Naive thymus-derived CD8-positive, alpha-beta T cell (primary cell): ENCODE measurements at regions not wholly inside any gene's neighbourhood (a gene's known extent, or its start where the extent isn't known, plus 50 kb on each side); places are given as distances from the start of the nearest gene placed in this dataset.

Experiments
- ATAC-seq, 2 donors: fragments of 150-1000 bp; cut with Tn5 transposase in 1 of 2; sonication (Bioruptor Pico), chemical (Tn5 transposase) in 1 of 2; 1 replicate in 1 of 2; 2 replicates in 1 of 2; pipeline ENCODE4 v1.10.0; 2021; ENCODE audit warnings: mild to moderate bottlenecking in 2 of 2, moderate library complexity in 2 of 2
- POLR2A ChIA-PET: fragments of 350-600 bp; sonication (Branson Sonifier 250); formaldehyde crosslinking; loops from one replicate; lab custom pipeline; 2021; ENCODE audit warnings: antibody characterized with exemption; lab: Charles Lee
- DNase-seq, 10 donors: peaks; one replicate each; pipeline versions ENCODE4 v3.0.0 to v3.0.0-alpha.2; 2020 to 2022
- H3K27ac Mint-ChIP-seq, 10 donors: one replicate each; pipeline ENCODE4 v1.8.0; 2020 to 2022; ENCODE audit warnings: mild to moderate bottlenecking in 10 of 10, mixed read lengths in 10 of 10, moderate library complexity in 4 of 10, inconsistent platforms in 1 of 10
- H3K27me3 Mint-ChIP-seq, 5 donors: one replicate each; pipeline ENCODE4 v1.8.0; 2021 to 2022; ENCODE audit warnings: mixed read lengths in 5 of 5
- H3K36me3 Mint-ChIP-seq, 3 donors: one replicate each; pipeline ENCODE4 v1.8.0; 2020 to 2022; ENCODE audit warnings: mixed read lengths in 3 of 3, mild to moderate bottlenecking in 2 of 3, inconsistent platforms in 1 of 3
- H3K4me1 Mint-ChIP-seq, 4 donors: one replicate each; pipeline ENCODE4 v1.8.0; 2021 to 2022; ENCODE audit warnings: mixed read lengths in 4 of 4
- H3K4me3 Mint-ChIP-seq, 10 donors: one replicate each; pipeline ENCODE4 v1.8.0; 2020 to 2022; ENCODE audit warnings: mild to moderate bottlenecking in 10 of 10, mixed read lengths in 10 of 10, moderate library complexity in 6 of 10, inconsistent platforms in 1 of 10
- H3K9me3 Mint-ChIP-seq, 9 donors: one replicate each; pipeline ENCODE4 v1.8.0; 2020 to 2022; ENCODE audit warnings: mixed read lengths in 9 of 9, mild to moderate bottlenecking in 3 of 9, inconsistent platforms in 1 of 9, moderate library complexity in 1 of 9

DNA sequence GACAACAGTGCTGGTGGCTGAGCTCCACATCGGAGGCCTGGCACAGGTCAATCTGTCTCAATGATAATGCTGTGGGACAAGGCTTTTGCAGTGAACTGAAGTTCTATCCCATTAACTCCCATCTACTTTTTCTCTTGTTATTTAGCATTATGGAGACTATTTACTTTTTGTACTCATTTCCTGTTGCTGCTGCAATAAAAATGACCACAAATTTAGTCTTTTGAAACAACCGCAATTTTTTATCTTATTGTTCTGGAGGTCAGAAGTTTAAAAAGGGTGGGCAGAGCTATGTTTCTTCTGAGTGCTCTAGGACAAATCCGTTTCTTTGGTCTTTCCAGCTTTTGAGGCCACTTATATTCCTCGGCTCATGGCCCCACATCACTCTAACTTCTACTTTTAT lies 111.0 kb upstream of the PITX2 start:
- Mint-ChIP-seq H3K36me3 (no peaks in the 10 kb centered on the region), H3K4me1 (no peaks in the 10 kb centered on the region), H3K4me3 (no peak overlapping the region), H3K27me3 (peaks cover 0 to 2% (median 0%) of the 10 kb centered on the region in 5 donors), H3K27ac (no peak overlapping the region), H3K9me3 (peaks cover 0 to 4% (median 3%) of the 10 kb centered on the region in 9 donors)
- POLR2A ChIA-PET: no interaction called here
- DNase-seq (no peak), ATAC-seq (no peak)

DNA sequence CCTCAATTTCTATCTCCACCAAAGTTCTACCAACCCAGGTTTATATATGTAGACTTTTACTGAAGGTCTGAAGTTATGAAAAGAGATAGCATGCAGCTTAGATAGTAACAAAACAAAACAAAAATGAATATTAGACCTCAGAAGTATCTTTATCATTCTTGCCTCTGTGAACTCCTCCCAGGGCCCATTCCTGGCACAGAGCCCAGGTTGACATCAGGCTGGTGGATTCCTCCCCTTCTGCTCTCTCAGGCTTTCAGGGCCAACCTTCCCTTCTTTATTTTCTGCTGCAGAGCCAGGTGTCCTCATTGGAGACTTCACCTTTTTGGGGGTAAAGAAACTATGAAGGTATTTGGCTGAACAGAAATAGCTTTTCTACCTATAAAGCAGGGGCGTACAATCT lies 112.8 kb upstream of the PITX2 start:
- DNase-seq (no peak), ATAC-seq (no peak)
- H3K36me3 Mint-ChIP-seq: no peaks in the 10 kb centered on the region
- H3K4me1 Mint-ChIP-seq: no peaks in the 10 kb centered on the region
- peaks cover 0 to 12% (median 0%) of the 10 kb centered on the region in 5 donors for H3K27me3 Mint-ChIP-seq
- POLR2A ChIA-PET: no interaction called here
- H3K9me3 Mint-ChIP-seq: peaks cover 0 to 11% (median 3%) of the 10 kb centered on the region in 9 donors
- H3K4me3 Mint-ChIP-seq: no peak overlapping the region
- no peak overlapping the region for H3K27ac Mint-ChIP-seq

GRCh38 chr4:110737931-110738330 lies 115.1 kb upstream of the PITX2 start:
- Mint-ChIP-seq H3K27ac (no peak overlapping the region), H3K9me3 (peaks cover 0 to 11% (median 4%) of the 10 kb centered on the region in 9 donors), H3K4me1 (no peaks in the 10 kb centered on the region), H3K4me3 (no peak overlapping the region), H3K27me3 (peaks cover 0 to 12% (median 0%) of the 10 kb centered on the region in 5 donors), H3K36me3 (no peaks in the 10 kb centered on the region)
- POLR2A ChIA-PET: no interaction called here
- ATAC-seq (no peak), DNase-seq (no peak)

DNA sequence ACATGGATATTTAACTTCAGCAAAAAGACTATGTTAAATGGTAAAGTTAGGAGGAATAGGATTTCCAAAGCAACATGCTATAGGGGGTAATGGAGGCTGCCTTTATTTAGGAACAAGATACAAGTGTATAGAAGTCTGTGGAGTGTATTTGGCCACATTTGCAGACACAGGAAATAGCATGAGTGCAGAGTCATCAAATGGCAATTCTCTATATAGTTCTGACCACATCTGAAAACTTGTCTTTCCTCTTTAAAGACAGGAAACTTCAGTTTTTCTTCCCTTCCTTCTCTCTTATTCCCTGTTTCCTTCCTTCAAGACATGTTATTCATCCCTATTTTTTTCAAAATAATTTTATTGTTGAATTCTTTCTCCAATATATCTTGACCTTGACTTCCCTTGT lies 119.3 kb upstream of the PITX2 start:
- Mint-ChIP-seq H3K27me3 (peaks cover 0 to 12% (median 0%) of the 10 kb centered on the region in 5 donors), H3K4me1 (no peaks in the 10 kb centered on the region), H3K9me3 (peaks cover 0 to 31% (median 4%) of the 10 kb centered on the region in 9 donors), H3K36me3 (no peaks in the 10 kb centered on the region), H3K4me3 (no peak overlapping the region), H3K27ac (no peak overlapping the region)
- ATAC-seq: no peak
- POLR2A ChIA-PET: no interaction called here
- DNase-seq: no peak

GRCh38 chr4:110748071-110748470 lies 125.2 kb upstream of the PITX2 start:
- peaks cover 0 to under 1% (median 0%) of the 10 kb centered on the region in 5 donors for H3K27me3 Mint-ChIP-seq
- H3K4me1 Mint-ChIP-seq: no peaks in the 10 kb centered on the region
- POLR2A ChIA-PET: no interaction called here
- DNase-seq: no peak
- no peak for ATAC-seq
- no peaks in the 10 kb centered on the region for H3K36me3 Mint-ChIP-seq
- H3K9me3 Mint-ChIP-seq: peaks cover 0 to 21% (median 0%) of the 10 kb centered on the region in 9 donors
- H3K4me3 Mint-ChIP-seq: no peak overlapping the region
- H3K27ac Mint-ChIP-seq: no peak overlapping the region

DNA sequence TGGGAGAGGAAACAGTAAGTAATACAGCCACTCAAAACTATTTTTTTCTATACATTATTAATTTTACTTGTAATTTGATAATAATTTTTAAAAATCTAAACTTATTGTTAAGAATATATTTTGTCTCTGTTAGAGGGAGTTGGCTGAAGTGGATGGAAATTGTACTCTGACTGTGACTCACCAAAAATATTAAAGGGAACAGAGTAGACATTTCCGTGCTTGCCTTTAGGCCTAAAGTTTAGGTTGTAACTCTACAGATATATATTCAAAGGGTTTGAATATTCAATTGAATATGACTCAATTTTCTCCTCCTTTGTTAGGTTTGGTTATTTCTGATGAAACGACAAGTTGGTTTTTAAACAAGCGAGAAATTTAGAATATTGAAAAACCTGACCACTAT lies 128.3 kb upstream of the PITX2 start:
- POLR2A ChIA-PET: no interaction called here
- Mint-ChIP-seq H3K4me3 (no peak overlapping the region), H3K36me3 (no peaks in the 10 kb centered on the region), H3K27me3 (peaks cover 0 to 5% (median 0%) of the 10 kb centered on the region in 5 donors), H3K9me3 (peaks cover 0 to 5% (median 0%) of the 10 kb centered on the region in 9 donors), H3K27ac (no peak overlapping the region), H3K4me1 (no peaks in the 10 kb centered on the region)
- ATAC-seq: no peak
- no peak for DNase-seq

- H3K36me3 Mint-ChIP-seq: no peaks in the 10 kb centered on the region
- H3K27me3 Mint-ChIP-seq: peaks cover 0 to 5% (median 0%) of the 10 kb centered on the region in 5 donors
- POLR2A ChIA-PET: no interaction called here
- DNase-seq: no peak
- peaks cover 0 to 5% (median 0%) of the 10 kb centered on the region in 9 donors for H3K9me3 Mint-ChIP-seq
- ATAC-seq: no peak
- H3K4me1 Mint-ChIP-seq: no peaks in the 10 kb centered on the region
- H3K27ac Mint-ChIP-seq: no peak overlapping the region
- H3K4me3 Mint-ChIP-seq: no peak overlapping the region
Observed at GRCh38 chr4:110751986-110752385, 129.1 kb upstream of the PITX2 start.

DNA sequence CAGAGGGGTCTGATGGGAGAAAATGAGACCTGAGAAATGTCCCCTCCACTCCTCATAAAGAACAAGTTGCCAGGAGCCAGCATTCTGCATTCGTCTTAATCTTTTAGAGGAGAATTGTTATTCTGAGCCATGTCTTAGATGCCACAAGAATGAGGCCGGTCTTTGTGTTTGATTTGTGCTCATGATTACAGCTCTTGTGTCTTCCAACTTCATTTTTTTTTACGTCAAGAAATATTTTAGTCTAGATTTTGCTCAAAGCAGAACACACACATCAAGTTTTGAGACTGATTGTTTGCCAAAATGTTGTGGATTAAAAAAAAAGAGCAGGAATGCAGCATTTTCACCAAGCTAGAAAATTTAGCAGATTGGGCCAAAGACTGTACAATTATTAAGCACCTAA lies 130.6 kb upstream of the PITX2 start:
- no peak overlapping the region for H3K4me3 Mint-ChIP-seq
- peaks cover 0 to 6% (median 0%) of the 10 kb centered on the region in 9 donors for H3K9me3 Mint-ChIP-seq
- POLR2A ChIA-PET: no interaction called here
- H3K27ac Mint-ChIP-seq: no peak overlapping the region
- H3K4me1 Mint-ChIP-seq: no peaks in the 10 kb centered on the region
- DNase-seq (no peak), ATAC-seq (no peak)
- H3K27me3 Mint-ChIP-seq: peaks cover 0 to 5% (median 0%) of the 10 kb centered on the region in 5 donors
- H3K36me3 Mint-ChIP-seq: no peaks in the 10 kb centered on the region

DNA sequence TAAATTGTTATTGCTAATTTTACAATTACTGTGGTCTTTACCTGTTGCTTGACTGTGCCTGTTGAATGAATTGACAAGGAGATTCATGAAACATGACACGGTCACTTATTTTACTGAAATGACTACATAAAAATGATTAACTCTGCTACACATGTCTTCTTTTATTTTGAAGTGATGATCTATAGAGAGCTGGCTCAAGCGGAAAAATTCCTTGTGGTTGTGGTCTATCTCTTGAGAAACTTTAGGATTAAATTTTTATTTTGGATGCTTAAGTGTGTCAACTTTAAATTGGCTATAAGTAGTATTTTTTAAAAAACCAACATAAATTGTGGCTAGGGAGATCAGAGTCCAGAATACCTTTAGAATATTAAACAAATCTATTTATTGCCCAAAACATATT lies 131.8 kb upstream of the PITX2 start:
- DNase-seq: no peak
- H3K4me3 Mint-ChIP-seq: no peak overlapping the region
- H3K27me3 Mint-ChIP-seq: peaks cover 0 to 5% (median 0%) of the 10 kb centered on the region in 5 donors
- peaks cover 0 to 6% (median 4%) of the 10 kb centered on the region in 9 donors for H3K9me3 Mint-ChIP-seq
- no peaks in the 10 kb centered on the region for H3K36me3 Mint-ChIP-seq
- no peak for ATAC-seq
- POLR2A ChIA-PET: no interaction called here
- no peaks in the 10 kb centered on the region for H3K4me1 Mint-ChIP-seq
- no peak overlapping the region for H3K27ac Mint-ChIP-seq

DNA sequence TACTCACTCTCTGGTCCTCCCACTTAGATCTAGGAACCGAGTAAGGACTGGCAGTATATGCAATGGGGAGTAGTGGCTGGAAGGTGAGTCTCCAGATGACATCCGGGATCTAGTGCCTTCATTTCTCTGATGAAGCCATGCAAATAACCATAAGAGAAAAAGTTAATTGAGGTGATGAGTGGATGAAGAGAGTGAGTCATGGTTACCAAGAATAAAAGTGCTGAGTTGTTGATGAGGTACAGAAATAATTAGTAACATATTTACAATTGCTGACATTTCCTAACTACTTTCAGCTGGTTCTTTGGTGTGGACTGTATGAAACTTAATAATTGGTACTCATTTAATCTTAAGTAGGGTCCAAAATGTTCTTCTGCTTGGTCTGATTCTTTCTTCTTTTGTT lies 146.7 kb upstream of the PITX2 start:
- H3K4me3 Mint-ChIP-seq: no peak overlapping the region
- no peak overlapping the region for H3K27ac Mint-ChIP-seq
- POLR2A ChIA-PET: no interaction called here
- ATAC-seq: no peak
- H3K36me3 Mint-ChIP-seq: no peaks in the 10 kb centered on the region
- H3K27me3 Mint-ChIP-seq: peaks cover 0 to 4% (median 0%) of the 10 kb centered on the region in 5 donors
- H3K9me3 Mint-ChIP-seq: peaks cover 0 to 30% (median 4%) of the 10 kb centered on the region in 9 donors
- DNase-seq: no peak
- H3K4me1 Mint-ChIP-seq: no peaks in the 10 kb centered on the region

GRCh38 chr4:110770353-110770752 lies 147.5 kb upstream of the PITX2 start:
- no peak for DNase-seq
- no peaks in the 10 kb centered on the region for H3K4me1 Mint-ChIP-seq
- H3K27me3 Mint-ChIP-seq: peaks cover 0 to 4% (median 0%) of the 10 kb centered on the region in 5 donors
- ATAC-seq: no peak
- H3K27ac Mint-ChIP-seq: no peak overlapping the region
- H3K36me3 Mint-ChIP-seq: no peaks in the 10 kb centered on the region
- no peak overlapping the region for H3K4me3 Mint-ChIP-seq
- H3K9me3 Mint-ChIP-seq: peaks cover 0 to 30% (median 4%) of the 10 kb centered on the region in 9 donors
- POLR2A ChIA-PET: no interaction called here

GRCh38 chr4:110778521-110778920 lies 155.6 kb upstream of the PITX2 start:
- no peak for DNase-seq
- H3K36me3 Mint-ChIP-seq: no peaks in the 10 kb centered on the region
- ATAC-seq: no peak
- no peaks in the 10 kb centered on the region for H3K4me1 Mint-ChIP-seq
- POLR2A ChIA-PET: no interaction called here
- no peak overlapping the region for H3K4me3 Mint-ChIP-seq
- H3K27ac Mint-ChIP-seq: no peak overlapping the region
- H3K9me3 Mint-ChIP-seq: peaks cover 0 to 20% (median 3%) of the 10 kb centered on the region in 9 donors
- H3K27me3 Mint-ChIP-seq: peaks cover 0 to 8% (median 0%) of the 10 kb centered on the region in 5 donors

DNA sequence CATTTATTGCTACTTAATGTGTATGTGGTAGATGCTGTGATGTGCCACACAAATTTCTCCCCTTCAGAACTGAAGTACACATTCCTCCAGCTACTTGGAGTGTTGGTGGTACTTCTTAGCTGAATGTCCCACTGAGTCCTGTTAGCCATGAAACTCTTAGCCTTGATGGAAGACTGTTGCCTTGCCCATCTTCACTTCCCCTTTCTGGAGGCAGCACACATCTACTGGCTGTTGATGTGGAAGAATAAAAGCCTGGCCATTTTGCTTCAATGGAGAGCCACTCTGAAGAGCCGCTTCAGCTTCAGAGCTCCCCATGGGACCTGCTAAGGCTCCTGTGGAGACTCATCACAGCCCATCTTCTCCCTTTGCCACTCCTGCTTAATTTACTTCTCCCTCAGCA lies 157.7 kb upstream of the PITX2 start:
- Mint-ChIP-seq H3K4me3 (no peak overlapping the region), H3K27ac (no peak overlapping the region), H3K9me3 (peaks cover 0 to 15% (median 3%) of the 10 kb centered on the region in 9 donors), H3K4me1 (no peaks in the 10 kb centered on the region), H3K36me3 (no peaks in the 10 kb centered on the region), H3K27me3 (peaks cover 0 to 8% (median 0%) of the 10 kb centered on the region in 5 donors)
- POLR2A ChIA-PET: no interaction called here
- no peak for ATAC-seq
- no peak for DNase-seq

DNA sequence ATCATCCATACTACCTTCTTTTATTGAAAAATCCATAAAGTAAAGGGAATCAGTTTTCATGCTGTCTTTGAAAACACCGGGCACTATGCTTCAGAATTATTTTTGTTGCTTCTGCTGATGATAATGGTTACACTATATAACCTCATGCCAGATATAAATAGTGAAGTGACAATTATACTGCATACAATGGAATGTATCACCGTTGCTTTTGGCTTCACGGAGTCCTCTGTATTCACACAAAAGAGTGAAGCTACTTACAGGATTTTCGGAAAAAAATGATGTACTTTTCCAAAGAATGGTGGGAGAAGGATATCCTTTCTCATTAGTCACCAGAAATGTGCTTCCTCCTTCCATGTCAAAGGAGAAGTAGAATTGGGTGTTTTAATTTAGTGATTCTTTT lies 159.1 kb upstream of the PITX2 start:
- ATAC-seq: no peak
- Mint-ChIP-seq H3K4me1 (no peaks in the 10 kb centered on the region), H3K4me3 (no peak overlapping the region), H3K27ac (no peak overlapping the region), H3K27me3 (peaks cover 0 to 8% (median 0%) of the 10 kb centered on the region in 5 donors), H3K9me3 (peaks cover 0 to 15% (median 3%) of the 10 kb centered on the region in 9 donors), H3K36me3 (no peaks in the 10 kb centered on the region)
- POLR2A ChIA-PET: no interaction called here
- no peak for DNase-seq
